HFFc6 (cell line): ENCODE measurements at regions not wholly inside any gene's neighbourhood (a gene's known extent, or its start where the extent isn't known, plus 50 kb on each side); places are given as distances from the start of the nearest gene placed in this dataset.

Experiments used
- DNase-seq: peaks from one replicate; pipeline ENCODE4 v3.0.0-alpha.2; 2018
- H3K27ac Mint-ChIP-seq: 2 replicates; pipeline ENCODE4 v1.8.0; 2020; ENCODE audit warnings: mild to moderate bottlenecking, mixed read lengths
- H3K27me3 Mint-ChIP-seq: 2 replicates; pipeline ENCODE4 v1.8.0; 2021; ENCODE audit warnings: mild to moderate bottlenecking, moderate library complexity, mixed read lengths; ENCODE audit not compliant: insufficient read depth
- H3K36me3 Mint-ChIP-seq: 2 replicates; pipeline ENCODE4 v1.8.0; 2021; ENCODE audit warnings: low read depth, mixed read lengths
- H3K4me1 Mint-ChIP-seq: 2 replicates; pipeline ENCODE4 v1.8.0; 2020; ENCODE audit warnings: low read depth, mixed read lengths
- H3K4me3 Mint-ChIP-seq: 2 replicates; pipeline ENCODE4 v1.8.0; 2020; ENCODE audit warnings: mild to moderate bottlenecking, moderate library complexity, mixed read lengths
- H3K9me3 Mint-ChIP-seq: 2 replicates; pipeline ENCODE4 v1.8.0; 2020; ENCODE audit warnings: mild to moderate bottlenecking, mixed read lengths
- TF ChIP-seq, protein P1 (sequence below): fragments of 200-600 bp; sonication (generic); IDR thresholded peaks from 2 replicates; pipeline ENCODE4 v1.5.0; 2021; ENCODE audit warnings: antibody characterized with exemption, mild to moderate bottlenecking

GRCh38 chr11:69416762-69417698 lies 64.4 kb upstream of the LINC01488 start:
- no peak overlapping the region for H3K27ac Mint-ChIP-seq
- no peaks in the 10 kb centered on the region for H3K27me3 Mint-ChIP-seq
- TF ChIP-seq, protein P1, sequence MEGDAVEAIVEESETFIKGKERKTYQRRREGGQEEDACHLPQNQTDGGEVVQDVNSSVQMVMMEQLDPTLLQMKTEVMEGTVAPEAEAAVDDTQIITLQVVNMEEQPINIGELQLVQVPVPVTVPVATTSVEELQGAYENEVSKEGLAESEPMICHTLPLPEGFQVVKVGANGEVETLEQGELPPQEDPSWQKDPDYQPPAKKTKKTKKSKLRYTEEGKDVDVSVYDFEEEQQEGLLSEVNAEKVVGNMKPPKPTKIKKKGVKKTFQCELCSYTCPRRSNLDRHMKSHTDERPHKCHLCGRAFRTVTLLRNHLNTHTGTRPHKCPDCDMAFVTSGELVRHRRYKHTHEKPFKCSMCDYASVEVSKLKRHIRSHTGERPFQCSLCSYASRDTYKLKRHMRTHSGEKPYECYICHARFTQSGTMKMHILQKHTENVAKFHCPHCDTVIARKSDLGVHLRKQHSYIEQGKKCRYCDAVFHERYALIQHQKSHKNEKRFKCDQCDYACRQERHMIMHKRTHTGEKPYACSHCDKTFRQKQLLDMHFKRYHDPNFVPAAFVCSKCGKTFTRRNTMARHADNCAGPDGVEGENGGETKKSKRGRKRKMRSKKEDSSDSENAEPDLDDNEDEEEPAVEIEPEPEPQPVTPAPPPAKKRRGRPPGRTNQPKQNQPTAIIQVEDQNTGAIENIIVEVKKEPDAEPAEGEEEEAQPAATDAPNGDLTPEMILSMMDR: no peak
- H3K4me3 Mint-ChIP-seq: no peak overlapping the region
- H3K36me3 Mint-ChIP-seq: no peaks in the 10 kb centered on the region
- no peak for DNase-seq
- H3K4me1 Mint-ChIP-seq: peaks cover 29% of the 10 kb centered on the region
- H3K9me3 Mint-ChIP-seq: no peaks in the 10 kb centered on the region

GRCh38 chr11:69417699-69418085 lies 63.8 kb upstream of the LINC01488 start:
- no peaks in the 10 kb centered on the region for H3K36me3 Mint-ChIP-seq
- H3K27me3 Mint-ChIP-seq: no peaks in the 10 kb centered on the region
- H3K4me1 Mint-ChIP-seq: peaks cover 31% of the 10 kb centered on the region
- DNase-seq: no peak
- H3K9me3 Mint-ChIP-seq: no peaks in the 10 kb centered on the region
- H3K4me3 Mint-ChIP-seq: no peak overlapping the region
- TF ChIP-seq, protein P1: no peak
- H3K27ac Mint-ChIP-seq: no peak overlapping the region

DNA sequence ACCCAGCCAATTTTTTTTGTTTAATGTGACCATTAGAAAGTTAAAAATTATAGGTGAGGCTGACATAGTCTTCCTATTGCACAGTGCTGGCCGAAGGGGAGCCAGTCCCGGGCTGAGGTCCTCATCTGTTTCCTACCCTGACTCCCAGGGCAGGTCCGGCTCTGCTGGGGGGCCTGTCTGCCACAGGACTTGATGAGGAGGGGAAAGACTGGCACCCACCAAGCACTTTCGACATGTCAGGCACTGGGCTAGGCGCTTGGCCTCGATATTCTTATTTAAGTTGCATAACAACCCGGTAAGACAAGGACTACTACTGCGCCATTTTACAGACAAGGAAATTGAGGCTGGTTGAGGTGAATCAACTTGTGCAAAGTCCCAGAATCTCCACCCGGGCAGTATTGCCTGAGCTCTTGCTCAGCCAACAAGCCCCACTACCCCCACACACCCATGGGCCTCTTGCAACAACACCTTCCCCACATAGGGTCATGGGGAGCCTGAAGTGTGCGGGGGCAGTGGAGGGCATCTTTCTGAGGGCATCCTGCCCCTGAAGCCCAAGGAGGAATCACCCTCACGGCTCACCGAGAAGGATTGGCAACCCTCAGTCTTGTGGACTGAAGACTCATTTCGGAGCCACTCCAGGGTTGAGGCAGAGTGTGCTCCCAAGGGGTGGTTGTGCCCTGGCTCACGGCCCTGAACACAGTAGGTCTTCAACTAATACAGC lies 62.7 kb upstream of the LINC01488 start:
- Mint-ChIP-seq H3K36me3 (no peaks in the 10 kb centered on the region), H3K9me3 (no peaks in the 10 kb centered on the region), H3K4me3 (no peak overlapping the region), H3K4me1 (peaks cover 36% of the 10 kb centered on the region), H3K27me3 (no peaks in the 10 kb centered on the region), H3K27ac (peak overlapping the region; percentile 100)
- TF ChIP-seq, protein P1: no peak
- no peak for DNase-seq

DNA sequence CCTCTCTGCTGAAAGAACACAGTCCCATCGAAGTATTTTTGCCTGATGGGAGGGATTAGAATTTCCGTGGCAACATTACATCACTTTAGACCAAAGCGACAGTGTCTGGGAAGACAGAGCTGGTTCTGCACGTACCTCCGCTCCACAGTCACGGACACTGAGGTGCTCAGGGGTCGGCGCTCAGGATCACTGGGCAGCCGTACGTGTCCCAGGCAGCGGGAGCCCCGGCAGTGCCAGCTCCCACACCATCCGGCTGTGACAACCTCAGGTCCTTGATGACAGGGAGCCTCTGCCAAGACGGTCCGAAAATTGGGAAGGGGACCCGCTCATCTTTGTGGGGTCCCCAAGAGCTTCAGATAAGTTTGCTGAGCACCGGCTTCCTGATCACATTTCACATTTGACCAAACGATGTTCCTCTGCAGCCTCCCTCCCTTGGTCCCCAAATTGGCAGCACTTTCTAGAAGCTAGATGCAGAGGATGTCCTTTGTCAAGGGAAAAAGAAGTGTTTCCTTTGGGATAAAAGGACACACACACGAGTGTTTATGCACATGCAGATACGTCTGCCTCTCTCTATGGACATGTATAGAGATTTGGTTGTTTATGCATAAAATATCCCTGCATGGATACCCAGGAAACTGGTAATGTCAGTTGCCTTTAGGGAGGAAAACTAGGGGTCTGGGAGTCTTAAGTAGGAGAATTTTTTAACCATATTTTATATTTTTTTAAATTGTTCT lies 61.6 kb upstream of the LINC01488 start:
- DNase-seq: no peak
- H3K27me3 Mint-ChIP-seq: no peaks in the 10 kb centered on the region
- peaks cover 7% of the 10 kb centered on the region for H3K9me3 Mint-ChIP-seq
- TF ChIP-seq, protein P1: no peak
- peaks cover 7% of the 10 kb centered on the region for H3K36me3 Mint-ChIP-seq
- H3K27ac Mint-ChIP-seq: peak overlapping the region; percentile 100
- no peak overlapping the region; the same call in 1 of the 2 replicates for H3K4me3 Mint-ChIP-seq
- peaks cover 36% of the 10 kb centered on the region for H3K4me1 Mint-ChIP-seq

- Mint-ChIP-seq H3K27ac (0 out of 2 replicates have a peak overlapping the region, but pooled peaks have one; percentile 100), H3K4me3 (no peak overlapping the region), H3K9me3 (peaks cover 14% of the 10 kb centered on the region), H3K36me3 (peaks cover 15% of the 10 kb centered on the region), H3K27me3 (no peaks in the 10 kb centered on the region; the same call in 1 of the 2 replicates), H3K4me1 (peaks cover 36% of the 10 kb centered on the region)
- TF ChIP-seq, protein P1: no peak
- DNase-seq: no peak
These were observed 58.8 kb upstream of the LINC01488 start for GRCh38 chr11:69422645-69423044.
